ENCODE measurements at regions not wholly inside any gene's neighbourhood (a gene's known extent, or its start where the extent isn't known, plus 50 kb on each side); places are given as distances from the start of the nearest gene placed in this dataset.

DNA sequence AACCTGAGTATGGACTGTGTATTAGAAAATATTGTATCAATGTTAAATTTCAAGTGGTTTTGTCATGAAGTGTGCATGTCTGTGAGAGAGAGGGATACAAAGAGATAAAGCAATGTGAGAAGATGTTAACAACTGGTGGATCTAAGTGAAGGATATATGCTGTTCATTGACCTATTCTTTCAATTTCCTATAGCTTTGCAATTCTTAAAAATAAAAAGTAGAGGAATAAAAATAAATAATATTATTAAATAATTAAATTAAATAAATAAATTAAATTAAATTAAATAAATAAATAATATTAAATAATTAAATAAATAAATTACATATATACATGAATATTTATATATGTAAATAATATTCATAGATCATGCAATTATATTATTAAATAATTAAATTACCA lies 131.2 kb upstream of the DACH1 start:
- TF ChIP-seq FOXM1 (IDR thresholded peaks at IDR 0.05; ENCODE audit: borderline replicate concordance, low read depth) (no peak), TEAD4 (IDR thresholded peaks at IDR 0.05) (no peak), CEBPB (IDR thresholded peaks at IDR 0.05) (no peak), NFIC (IDR thresholded peaks at IDR 0.05) (no peak), ZBTB7A (IDR thresholded peaks at IDR 0.05; ENCODE audit: low read depth) (no peak)

- TF ChIP-seq CEBPB (IDR thresholded peaks at IDR 0.05) (no peak), RAD21 (IDR thresholded peaks at IDR 0.05; ENCODE audit: low read depth) (peak; percentile 75)
Observed at GRCh38 chr13:71979616-71980015, 112.6 kb upstream of the DACH1 start.

GRCh38 chr13:71977028-71977427 lies 110.0 kb upstream of the DACH1 start:
- TF ChIP-seq ZBTB7A (IDR thresholded peaks at IDR 0.05; ENCODE audit: low read depth) (no peak), YY1 (IDR thresholded peaks at IDR 0.05; ENCODE audit: low read depth) (no peak), TCF12 (IDR thresholded peaks at IDR 0.05; ENCODE audit: low read depth) (no peak)

GRCh38 chr13:71967990-71968389 lies 101.0 kb upstream of the DACH1 start:
- TF ChIP-seq, protein P1, sequence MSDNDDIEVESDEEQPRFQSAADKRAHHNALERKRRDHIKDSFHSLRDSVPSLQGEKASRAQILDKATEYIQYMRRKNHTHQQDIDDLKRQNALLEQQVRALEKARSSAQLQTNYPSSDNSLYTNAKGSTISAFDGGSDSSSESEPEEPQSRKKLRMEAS (IDR thresholded peaks at IDR 0.05), result no peak
- TF ChIP-seq NFIC (IDR thresholded peaks at IDR 0.05) (no peak), YY1 (IDR thresholded peaks at IDR 0.05; ENCODE audit: low read depth) (peak; percentile 30; the same call in 1 of the 2 replicates)

GRCh38 chr13:71964491-71965100 lies 97.6 kb upstream of the DACH1 start:
- TF ChIP-seq EP300 (IDR thresholded peaks at IDR 0.05; ENCODE audit: borderline replicate concordance) (no peak), USF1 (IDR thresholded peaks at IDR 0.05) (no peak), NFIC (IDR thresholded peaks at IDR 0.05) (no peak), TCF12 (IDR thresholded peaks at IDR 0.05; ENCODE audit: low read depth) (no peak), CREB1 (IDR thresholded peaks at IDR 0.05; ENCODE audit: low read depth) (no peak), ZBTB7A (IDR thresholded peaks at IDR 0.05; ENCODE audit: low read depth) (no peak), YY1 (IDR thresholded peaks at IDR 0.05; ENCODE audit: low read depth) (no peak), EGR1 (IDR thresholded peaks at IDR 0.05) (no peak), RAD21 (IDR thresholded peaks at IDR 0.05; ENCODE audit: low read depth) (no peak), TEAD4 (IDR thresholded peaks at IDR 0.05) (no peak), FOXM1 (IDR thresholded peaks at IDR 0.05; ENCODE audit: borderline replicate concordance, low read depth) (no peak), REST (IDR thresholded peaks at IDR 0.05; ENCODE audit: low read depth) (no peak)
- TF ChIP-seq, protein P1 (IDR thresholded peaks at IDR 0.05), result no peak

DNA sequence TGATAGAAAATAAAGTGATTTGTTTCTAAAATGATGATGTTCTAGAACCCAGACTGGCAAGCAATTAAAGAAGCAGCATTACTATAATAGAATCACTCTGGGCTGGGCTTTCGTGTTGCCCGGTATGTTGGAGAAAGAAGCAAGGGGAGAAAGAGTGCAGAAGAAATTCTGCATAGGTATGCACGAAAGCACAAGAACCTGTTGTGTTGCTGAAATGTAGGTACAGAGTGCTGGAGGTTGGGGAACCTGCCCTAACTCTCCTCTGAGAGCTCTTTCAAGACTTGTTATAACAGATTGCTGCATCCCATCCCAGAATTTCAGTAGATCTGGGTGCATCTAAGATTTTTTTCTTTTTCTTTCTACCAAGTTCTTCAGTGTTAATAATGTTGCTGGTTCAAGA lies 95.7 kb upstream of the DACH1 start:
- TF ChIP-seq, protein P1 (IDR thresholded peaks at IDR 0.05), result no peak
- TF ChIP-seq CREB1 (IDR thresholded peaks at IDR 0.05; ENCODE audit: low read depth) (no peak), YY1 (IDR thresholded peaks at IDR 0.05; ENCODE audit: low read depth) (no peak), TEAD4 (IDR thresholded peaks at IDR 0.05) (no peak)

- TF ChIP-seq CREB1 (IDR thresholded peaks at IDR 0.05; ENCODE audit: low read depth) (no peak), ZBTB7A (IDR thresholded peaks at IDR 0.05; ENCODE audit: low read depth) (no peak), TAF1 (IDR thresholded peaks at IDR 0.05; ENCODE audit: low read depth) (no peak), TCF12 (IDR thresholded peaks at IDR 0.05; ENCODE audit: low read depth) (no peak), EP300 (IDR thresholded peaks at IDR 0.05; ENCODE audit: borderline replicate concordance) (no peak), NFIC (IDR thresholded peaks at IDR 0.05) (no peak), RAD21 (IDR thresholded peaks at IDR 0.05; ENCODE audit: low read depth) (no peak)
Observed at GRCh38 chr13:71962126-71962525, 95.1 kb upstream of the DACH1 start.

GRCh38 chr13:71949441-71949840 lies 82.4 kb upstream of the DACH1 start:
- TF ChIP-seq, protein P1 (IDR thresholded peaks at IDR 0.05), result no peak
- TF ChIP-seq ZBTB7A (IDR thresholded peaks at IDR 0.05; ENCODE audit: low read depth) (no peak), CEBPB (IDR thresholded peaks at IDR 0.05) (no peak), NFIC (IDR thresholded peaks at IDR 0.05) (no peak), YY1 (IDR thresholded peaks at IDR 0.05; ENCODE audit: low read depth) (no peak), TAF1 (IDR thresholded peaks at IDR 0.05; ENCODE audit: low read depth) (no peak)

DNA sequence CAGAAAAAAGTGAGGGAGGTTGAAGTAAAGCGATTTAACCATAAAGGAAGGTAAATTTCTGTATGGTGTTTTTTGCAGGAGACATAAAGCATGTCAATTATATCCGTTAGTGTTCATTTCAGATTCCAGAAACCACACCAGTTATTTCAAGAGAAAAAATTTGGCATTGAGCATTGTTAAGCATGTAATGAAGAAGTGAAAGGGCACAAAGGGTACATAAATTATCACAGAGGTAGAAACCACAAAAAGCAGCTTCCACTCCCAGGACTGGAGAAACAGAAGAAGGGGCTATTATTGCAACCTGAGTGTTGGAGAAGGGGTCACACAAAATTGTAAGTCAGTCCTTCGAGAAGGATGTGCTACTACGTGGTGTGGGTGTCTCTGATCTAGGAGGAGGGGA lies 72.2 kb upstream of the DACH1 start:
- TF ChIP-seq TEAD4 (IDR thresholded peaks at IDR 0.05), result no peak
- no peak for TF ChIP-seq ZBTB7A (IDR thresholded peaks at IDR 0.05; ENCODE audit: low read depth)
- no peak for TF ChIP-seq FOXM1 (IDR thresholded peaks at IDR 0.05; ENCODE audit: borderline replicate concordance, low read depth)
- TF ChIP-seq EGR1 (IDR thresholded peaks at IDR 0.05), result no peak
- TF ChIP-seq USF1 (IDR thresholded peaks at IDR 0.05), result no peak
- TF ChIP-seq TCF12 (IDR thresholded peaks at IDR 0.05; ENCODE audit: low read depth), result no peak
- TF ChIP-seq CREB1 (IDR thresholded peaks at IDR 0.05; ENCODE audit: low read depth), result no peak
- TF ChIP-seq YY1 (IDR thresholded peaks at IDR 0.05; ENCODE audit: low read depth), result no peak
- no peak for TF ChIP-seq EP300 (IDR thresholded peaks at IDR 0.05; ENCODE audit: borderline replicate concordance)
- TF ChIP-seq REST (IDR thresholded peaks at IDR 0.05; ENCODE audit: low read depth), result no peak
- TF ChIP-seq CEBPB (IDR thresholded peaks at IDR 0.05), result no peak
- TF ChIP-seq, protein P1 (IDR thresholded peaks at IDR 0.05), result no peak
- no peak for TF ChIP-seq TAF1 (IDR thresholded peaks at IDR 0.05; ENCODE audit: low read depth)
- no peak for TF ChIP-seq RAD21 (IDR thresholded peaks at IDR 0.05; ENCODE audit: low read depth)
- no peak for TF ChIP-seq NFIC (IDR thresholded peaks at IDR 0.05)
